ENCODE measurements at regions not wholly inside any gene's neighbourhood (a gene's known extent, or its start where the extent isn't known, plus 50 kb on each side); places are given as distances from the start of the nearest gene placed in this dataset.

- TF ChIP-seq POLR2A (IDR thresholded peaks at IDR 0.05), result no peak
- peak in 8 of 12 donors; percentile 6 to 35 (median 17) for TF ChIP-seq CTCF (IDR thresholded peaks at IDR 0.05)
Measured at GRCh38 chr2:120436885-120437603, 91.1 kb downstream of the INHBB start.

Measured in heart left ventricle (tissue), 13 donors.